ENCODE measurements at regions not wholly inside any gene's neighbourhood (a gene's known extent, or its start where the extent isn't known, plus 50 kb on each side); places are given as distances from the start of the nearest gene placed in this dataset.

- H3K4me3 ChIP-seq (ENCODE audit: control insufficient read depth in 2 of 3, extremely low read depth in 1 of 3, insufficient read depth in 2 of 3, low read depth in 1 of 3, low read length in 3 of 3), result no peak overlapping the region
- H4K20me1 ChIP-seq (ENCODE audit: control insufficient read depth, extremely low read depth, insufficient read depth, low read length), result no peaks in the 10 kb centered on the region
- H3K36me3 ChIP-seq (ENCODE audit: control insufficient read depth in 2 of 2, extremely low read depth in 1 of 2, insufficient read depth in 2 of 2, low read length in 2 of 2), result no peaks in the 10 kb centered on the region
- H3K4me1 ChIP-seq (ENCODE audit: control insufficient read depth, extremely low read depth, insufficient read depth, low read length), result no peaks in the 10 kb centered on the region
- no peak overlapping the region for H3K9ac ChIP-seq (ENCODE audit: control insufficient read depth, extremely low read depth, insufficient read depth, low read length)
- dilution Hi-C loops (cut with MboI; ENCODE audit: extremely low pct_ligation_motif_present, low sequenced_read_pairs), result no loop called here
- peak overlapping the region; percentile 63 for H2AFZ ChIP-seq (ENCODE audit: control insufficient read depth, low read length)
- no peaks in the 10 kb centered on the region for H3K27me3 ChIP-seq (ENCODE audit: control insufficient read depth, extremely low read depth, insufficient read depth, low read length)
- H3K79me2 ChIP-seq (ENCODE audit: control insufficient read depth, insufficient read depth, low read length), result no peaks in the 10 kb centered on the region
- DNase-seq (ENCODE audit: low read depth, low spot score), result no peak
- no peaks in the 10 kb centered on the region for H3K9me1 ChIP-seq (ENCODE audit: control insufficient read depth, extremely low read depth, insufficient read depth, low read length)
- peak; percentile 53 for FAIRE-seq
- no peak for TF ChIP-seq CTCF (optimal IDR thresholded peaks at IDR 0.05 in 1 of 3, IDR thresholded peaks at IDR 0.05 in 1 of 3, conservative IDR thresholded peaks at IDR 0.05 in 1 of 3; ENCODE audit: extremely low read depth in 1 of 3, insufficient read depth in 2 of 3, low read length in 3 of 3)
- H3K27ac ChIP-seq (ENCODE audit: control insufficient read depth, insufficient read depth, low read length), result no peak overlapping the region
- no peaks in the 10 kb centered on the region for H3K9me3 ChIP-seq (ENCODE audit: control insufficient read depth, low read depth, low read length)
- peak overlapping the region; percentile 8 for H3K4me2 ChIP-seq (ENCODE audit: control insufficient read depth, extremely low read depth, insufficient read depth, low read depth, low read length)
Observed at GRCh38 chr5:106601620-106602019, 1069.1 kb downstream of the EFNA5 start.

- no peak overlapping the region for H3K9ac ChIP-seq (ENCODE audit: control insufficient read depth, extremely low read depth, insufficient read depth, low read length)
- H3K9me1 ChIP-seq (ENCODE audit: control insufficient read depth, extremely low read depth, insufficient read depth, low read length), result no peaks in the 10 kb centered on the region
- FAIRE-seq, result no peak
- no peak overlapping the region for H3K4me2 ChIP-seq (ENCODE audit: control insufficient read depth, extremely low read depth, insufficient read depth, low read depth, low read length)
- no peak overlapping the region for H3K4me3 ChIP-seq (ENCODE audit: control insufficient read depth in 2 of 3, extremely low read depth in 1 of 3, insufficient read depth in 2 of 3, low read depth in 1 of 3, low read length in 3 of 3)
- no peaks in the 10 kb centered on the region for H3K36me3 ChIP-seq (ENCODE audit: control insufficient read depth in 2 of 2, extremely low read depth in 1 of 2, insufficient read depth in 2 of 2, low read length in 2 of 2)
- H3K79me2 ChIP-seq (ENCODE audit: control insufficient read depth, insufficient read depth, low read length), result no peaks in the 10 kb centered on the region
- H3K9me3 ChIP-seq (ENCODE audit: control insufficient read depth, low read depth, low read length), result no peaks in the 10 kb centered on the region
- no peak for TF ChIP-seq EZH2 (IDR thresholded peaks at IDR 0.05; ENCODE audit: low read length)
- H3K27ac ChIP-seq (ENCODE audit: control insufficient read depth, insufficient read depth, low read length), result no peak overlapping the region
- H3K4me1 ChIP-seq (ENCODE audit: control insufficient read depth, extremely low read depth, insufficient read depth, low read length), result no peaks in the 10 kb centered on the region
- dilution Hi-C loops (cut with MboI; ENCODE audit: extremely low pct_ligation_motif_present, low sequenced_read_pairs), result no loop called here
- DNase-seq (ENCODE audit: low read depth, low spot score), result no peak
- no peak overlapping the region for H2AFZ ChIP-seq (ENCODE audit: control insufficient read depth, low read length)
- no peaks in the 10 kb centered on the region for H4K20me1 ChIP-seq (ENCODE audit: control insufficient read depth, extremely low read depth, insufficient read depth, low read length)
- no peaks in the 10 kb centered on the region for H3K27me3 ChIP-seq (ENCODE audit: control insufficient read depth, extremely low read depth, insufficient read depth, low read length)
Observed at GRCh38 chr5:106600803-106601202, 1069.9 kb downstream of the EFNA5 start.

GRCh38 chr5:106595864-106596263 is 1074.9 kb downstream of the EFNA5 start:
- Histone ChIP-seq H4K20me1 (ENCODE audit: control insufficient read depth, extremely low read depth, insufficient read depth, low read length) (no peaks in the 10 kb centered on the region), H3K27me3 (ENCODE audit: control insufficient read depth, extremely low read depth, insufficient read depth, low read length) (no peaks in the 10 kb centered on the region), H3K79me2 (ENCODE audit: control insufficient read depth, insufficient read depth, low read length) (no peaks in the 10 kb centered on the region), H3K4me3 (ENCODE audit: control insufficient read depth in 2 of 3, extremely low read depth in 1 of 3, insufficient read depth in 2 of 3, low read depth in 1 of 3, low read length in 3 of 3) (no peak overlapping the region), H3K9me3 (ENCODE audit: control insufficient read depth, low read depth, low read length) (no peaks in the 10 kb centered on the region), H3K4me2 (ENCODE audit: control insufficient read depth, extremely low read depth, insufficient read depth, low read depth, low read length) (no peak overlapping the region), H2AFZ (ENCODE audit: control insufficient read depth, low read length) (no peak overlapping the region), H3K9me1 (ENCODE audit: control insufficient read depth, extremely low read depth, insufficient read depth, low read length) (no peaks in the 10 kb centered on the region), H3K27ac (ENCODE audit: control insufficient read depth, insufficient read depth, low read length) (no peak overlapping the region), H3K4me1 (ENCODE audit: control insufficient read depth, extremely low read depth, insufficient read depth, low read length) (no peaks in the 10 kb centered on the region), H3K9ac (ENCODE audit: control insufficient read depth, extremely low read depth, insufficient read depth, low read length) (no peak overlapping the region), H3K36me3 (ENCODE audit: control insufficient read depth in 2 of 2, extremely low read depth in 1 of 2, insufficient read depth in 2 of 2, low read length in 2 of 2) (no peaks in the 10 kb centered on the region)
- TF ChIP-seq EZH2 (IDR thresholded peaks at IDR 0.05; ENCODE audit: low read length) (no peak), CTCF (optimal IDR thresholded peaks at IDR 0.05 in 1 of 3, IDR thresholded peaks at IDR 0.05 in 1 of 3, conservative IDR thresholded peaks at IDR 0.05 in 1 of 3; ENCODE audit: extremely low read depth in 1 of 3, insufficient read depth in 2 of 3, low read length in 3 of 3) (no peak)
- dilution Hi-C loops (cut with MboI; ENCODE audit: extremely low pct_ligation_motif_present, low sequenced_read_pairs), result no loop called here
- no peak for FAIRE-seq
- DNase-seq (ENCODE audit: low read depth, low spot score), result no peak
